ENCODE measurements at regions not wholly inside any gene's neighbourhood (a gene's known extent, or its start where the extent isn't known, plus 50 kb on each side); places are given as distances from the start of the nearest gene placed in this dataset.
"Not testable (repeated sequence)": the region's sequence is repeated elsewhere in the genome, so short reads cannot be mapped to it uniquely, and the experiment has no call there.

DNA sequence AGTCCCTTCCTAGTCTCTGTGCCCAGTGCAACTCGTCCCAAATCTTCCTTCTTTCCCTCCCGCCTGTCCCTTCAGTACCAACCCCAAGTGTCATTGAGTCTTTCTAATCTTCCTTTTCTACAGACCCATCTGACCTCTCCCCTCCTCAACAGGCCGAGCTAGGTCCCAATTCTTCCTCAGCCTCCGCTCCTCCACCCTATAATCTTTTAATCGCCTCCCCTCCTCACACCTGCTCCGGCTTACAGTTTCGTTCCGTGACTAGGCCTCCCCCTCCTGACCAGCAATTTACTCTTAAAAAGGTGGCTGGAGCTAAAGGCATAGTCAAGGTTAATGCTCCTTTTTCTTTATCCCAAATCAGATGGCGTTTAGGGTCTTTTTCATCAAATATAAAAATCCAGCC lies 123.1 kb upstream of the MAP2 start:
- H3K27me3 ChIP-seq (replicated peaks in 2 of 5; ENCODE audit: control insufficient read depth in 4 of 5, insufficient read depth in 5 of 5, low read length in 4 of 5); DNase-seq; H3K36me3 ChIP-seq (ENCODE audit: control insufficient read depth in 4 of 4, insufficient read depth in 4 of 4, low read length in 3 of 4); H3K4me3 ChIP-seq (ENCODE audit: control insufficient read depth in 1 of 7, extremely low read depth in 1 of 7, insufficient read depth in 4 of 7, low read depth in 2 of 7, low read length in 6 of 7); H3K9me3 ChIP-seq (ENCODE audit: control extremely low read depth in 1 of 5, control insufficient read depth in 4 of 5, insufficient read depth in 2 of 5, low read depth in 1 of 5, low read length in 4 of 5); CTCF ChIA-PET; POLR2A ChIA-PET; H3K27ac ChIP-seq (ENCODE audit: insufficient read depth in 1 of 2, low read depth in 1 of 2, low read length in 2 of 2, poor library complexity in 1 of 2, severe bottlenecking in 2 of 2); H3K4me1 ChIP-seq (ENCODE audit: control extremely low read depth in 1 of 4, control insufficient read depth in 4 of 4, insufficient read depth in 4 of 4, low read length in 3 of 4): not testable (repeated sequence)
- 93% methylated on average over 5 of the region's 9 CpGs for WGBS (ENCODE audit: insufficient coverage)

DNA sequence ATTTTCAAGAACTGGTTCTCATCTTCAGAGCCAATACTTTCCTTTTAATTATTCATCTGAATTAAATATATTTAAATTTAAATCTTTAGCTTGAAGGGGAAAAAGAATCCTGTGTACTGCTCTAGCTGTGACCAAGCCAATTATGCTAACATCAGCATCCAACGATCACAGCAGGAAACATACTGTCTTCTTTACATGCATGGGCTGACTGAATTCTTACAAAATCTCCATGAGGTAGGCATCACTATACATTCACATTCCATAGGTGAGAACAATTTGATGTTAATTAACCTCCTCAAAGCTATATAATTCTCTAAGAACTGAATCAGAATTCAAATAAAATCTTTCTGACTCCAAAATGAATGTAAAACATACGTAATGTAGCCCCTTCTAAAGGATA lies 118.8 kb upstream of the MAP2 start:
- H3K27ac ChIP-seq (ENCODE audit: insufficient read depth in 1 of 2, low read depth in 1 of 2, low read length in 2 of 2, poor library complexity in 1 of 2, severe bottlenecking in 2 of 2), result no peak overlapping the region
- no CpG with 5 or more reads among the region's 2 CpGs for WGBS (ENCODE audit: insufficient coverage)
- no peaks in the 10 kb centered on the region for H3K9me3 ChIP-seq (ENCODE audit: control extremely low read depth in 1 of 5, control insufficient read depth in 4 of 5, insufficient read depth in 2 of 5, low read depth in 1 of 5, low read length in 4 of 5)
- no peaks in the 10 kb centered on the region for H3K4me1 ChIP-seq (ENCODE audit: control extremely low read depth in 1 of 4, control insufficient read depth in 4 of 4, insufficient read depth in 4 of 4, low read length in 3 of 4)
- ChIA-PET POLR2A (no interaction called here), CTCF (no interaction called here)
- H3K4me3 ChIP-seq (ENCODE audit: control insufficient read depth in 1 of 7, extremely low read depth in 1 of 7, insufficient read depth in 4 of 7, low read depth in 2 of 7, low read length in 6 of 7), result no peak overlapping the region
- H3K27me3 ChIP-seq (replicated peaks in 2 of 5; ENCODE audit: control insufficient read depth in 4 of 5, insufficient read depth in 5 of 5, low read length in 4 of 5), result no peaks in the 10 kb centered on the region
- H3K36me3 ChIP-seq (ENCODE audit: control insufficient read depth in 4 of 4, insufficient read depth in 4 of 4, low read length in 3 of 4), result no peaks in the 10 kb centered on the region
- no peak for DNase-seq

DNA sequence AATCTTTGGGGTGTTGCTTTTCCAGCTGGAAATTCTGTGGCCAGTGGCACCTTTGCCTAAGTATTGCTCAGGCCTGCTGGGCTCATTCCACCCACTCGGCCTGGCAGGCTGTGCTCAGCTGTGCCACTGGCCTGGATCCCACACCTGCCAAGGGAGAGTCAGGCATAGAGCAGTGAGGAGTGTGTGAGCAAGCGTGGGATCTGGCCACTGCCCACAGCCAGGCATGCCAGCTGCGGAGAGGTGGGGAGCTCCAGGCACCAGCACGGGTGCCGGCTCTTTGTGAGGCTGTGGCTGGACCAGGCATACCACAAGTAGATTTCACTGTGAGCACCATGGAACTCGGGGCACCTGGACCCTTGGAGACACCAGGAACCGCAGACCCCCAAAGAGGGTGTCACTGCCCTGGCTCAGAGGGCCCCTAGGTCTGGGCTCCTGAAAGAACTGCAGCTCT lies 118.1 kb upstream of the MAP2 start:
- no peaks in the 10 kb centered on the region for H3K4me1 ChIP-seq (ENCODE audit: control extremely low read depth in 1 of 4, control insufficient read depth in 4 of 4, insufficient read depth in 4 of 4, low read length in 3 of 4)
- 96% methylated on average over 7 of the region's 7 CpGs for WGBS (ENCODE audit: insufficient coverage)
- H3K27ac ChIP-seq (ENCODE audit: insufficient read depth in 1 of 2, low read depth in 1 of 2, low read length in 2 of 2, poor library complexity in 1 of 2, severe bottlenecking in 2 of 2), result no peak overlapping the region
- H3K9me3 ChIP-seq (ENCODE audit: control extremely low read depth in 1 of 5, control insufficient read depth in 4 of 5, insufficient read depth in 2 of 5, low read depth in 1 of 5, low read length in 4 of 5), result no peaks in the 10 kb centered on the region
- no peak for DNase-seq
- ChIA-PET POLR2A (no interaction called here), CTCF (interaction anchor here (1.3 kb wide), 1 partner anchor 14 kb away, joined by 3 read pairs; no protein-coding TSS in a partner anchor)
- no peaks in the 10 kb centered on the region for H3K36me3 ChIP-seq (ENCODE audit: control insufficient read depth in 4 of 4, insufficient read depth in 4 of 4, low read length in 3 of 4)
- no peaks in the 10 kb centered on the region for H3K27me3 ChIP-seq (replicated peaks in 2 of 5; ENCODE audit: control insufficient read depth in 4 of 5, insufficient read depth in 5 of 5, low read length in 4 of 5)
- no peak overlapping the region for H3K4me3 ChIP-seq (ENCODE audit: control insufficient read depth in 1 of 7, extremely low read depth in 1 of 7, insufficient read depth in 4 of 7, low read depth in 2 of 7, low read length in 6 of 7)

DNA sequence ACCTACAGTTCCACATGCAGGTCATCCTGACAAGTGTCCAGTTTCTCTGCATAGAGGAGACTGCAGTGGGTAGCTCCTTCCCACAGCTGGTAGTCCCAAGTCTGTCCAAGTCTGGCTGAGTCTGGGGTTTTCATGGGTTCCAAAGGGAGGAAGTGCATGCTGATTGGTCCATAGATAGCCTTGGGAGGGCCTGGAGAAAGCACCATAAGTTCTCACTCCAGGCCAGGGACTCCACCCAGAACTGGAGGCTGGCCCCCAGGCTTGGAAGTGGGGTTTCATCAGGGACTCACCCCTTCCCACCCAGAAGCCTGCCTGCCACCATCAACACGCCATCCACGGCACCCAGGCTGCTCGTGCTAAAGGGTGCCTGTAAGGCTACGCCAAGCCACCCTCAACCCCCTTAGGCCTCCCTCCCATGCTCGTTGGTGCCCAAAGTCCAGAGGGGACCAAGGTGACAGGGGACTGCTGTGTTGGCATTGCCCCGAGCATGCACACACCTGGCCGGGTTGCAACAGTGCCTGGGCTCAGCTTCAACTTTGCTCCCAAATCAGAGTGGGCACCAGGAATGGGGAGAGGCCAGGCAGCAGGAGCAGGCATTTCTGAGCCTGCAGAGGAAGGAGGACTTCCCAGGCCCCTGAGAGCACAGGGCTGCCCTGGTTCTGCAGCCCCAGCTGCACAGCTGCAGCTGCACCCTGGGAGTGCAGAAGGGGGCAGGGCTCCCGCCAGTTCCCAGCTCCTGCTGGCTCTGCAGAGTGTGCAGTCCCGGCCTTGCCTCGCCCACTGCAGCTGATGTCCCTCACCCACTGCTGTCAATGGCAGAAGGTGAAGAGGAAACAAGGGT lies 116.5 kb upstream of the MAP2 start:
- 96% methylated on average over 5 of the region's 10 CpGs for WGBS (ENCODE audit: insufficient coverage)
- Histone ChIP-seq H3K27ac (ENCODE audit: insufficient read depth in 1 of 2, low read depth in 1 of 2, low read length in 2 of 2, poor library complexity in 1 of 2, severe bottlenecking in 2 of 2) (no peak overlapping the region), H3K4me1 (ENCODE audit: control extremely low read depth in 1 of 4, control insufficient read depth in 4 of 4, insufficient read depth in 4 of 4, low read length in 3 of 4) (no peaks in the 10 kb centered on the region), H3K27me3 (replicated peaks in 2 of 5; ENCODE audit: control insufficient read depth in 4 of 5, insufficient read depth in 5 of 5, low read length in 4 of 5) (peaks cover 0 to 2% (median 0%) of the 10 kb centered on the region in 5 experiments), H3K9me3 (ENCODE audit: control extremely low read depth in 1 of 5, control insufficient read depth in 4 of 5, insufficient read depth in 2 of 5, low read depth in 1 of 5, low read length in 4 of 5) (no peaks in the 10 kb centered on the region), H3K4me3 (ENCODE audit: control insufficient read depth in 1 of 7, extremely low read depth in 1 of 7, insufficient read depth in 4 of 7, low read depth in 2 of 7, low read length in 6 of 7) (no peak overlapping the region), H3K36me3 (ENCODE audit: control insufficient read depth in 4 of 4, insufficient read depth in 4 of 4, low read length in 3 of 4) (no peaks in the 10 kb centered on the region)
- CTCF ChIA-PET, result interaction anchor here (1.2 to 2.2 kb wide), 3 partner anchors 9 to 17 kb away, joined by 3 to 8 read pairs (median 3); no protein-coding TSS in a partner anchor
- POLR2A ChIA-PET, result no interaction called here
- no peak for DNase-seq

DNA sequence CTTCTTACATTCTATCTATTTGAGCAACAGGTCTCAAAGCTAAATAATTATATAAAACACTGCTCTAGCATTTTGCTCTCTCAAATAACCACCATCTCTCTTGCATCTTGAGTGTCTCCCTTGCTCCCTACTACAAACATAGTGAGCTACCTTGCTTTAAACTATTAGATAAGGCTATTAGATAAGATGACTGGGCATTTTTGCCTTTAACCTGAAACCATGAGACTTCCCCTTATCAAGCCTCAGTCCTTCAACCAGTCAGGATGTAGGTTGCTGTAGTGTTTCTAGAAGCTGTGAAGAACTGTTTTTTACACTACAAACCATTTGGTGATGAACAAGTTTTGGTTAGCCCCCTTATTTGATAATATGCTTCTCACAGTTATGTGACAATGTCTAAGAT lies 115.4 kb upstream of the MAP2 start:
- ChIA-PET CTCF (interaction anchor here (1.2 to 2.2 kb wide), 2 partner anchors 10 to 16 kb away, joined by 3 to 8 read pairs; no protein-coding TSS in a partner anchor), POLR2A (no interaction called here)
- H3K9me3 ChIP-seq (ENCODE audit: control extremely low read depth in 1 of 5, control insufficient read depth in 4 of 5, insufficient read depth in 2 of 5, low read depth in 1 of 5, low read length in 4 of 5), result no peaks in the 10 kb centered on the region
- H3K4me1 ChIP-seq (ENCODE audit: control extremely low read depth in 1 of 4, control insufficient read depth in 4 of 4, insufficient read depth in 4 of 4, low read length in 3 of 4), result no peaks in the 10 kb centered on the region
- no peak overlapping the region for H3K27ac ChIP-seq (ENCODE audit: insufficient read depth in 1 of 2, low read depth in 1 of 2, low read length in 2 of 2, poor library complexity in 1 of 2, severe bottlenecking in 2 of 2)
- no peaks in the 10 kb centered on the region for H3K36me3 ChIP-seq (ENCODE audit: control insufficient read depth in 4 of 4, insufficient read depth in 4 of 4, low read length in 3 of 4)
- peak in 2 of 3 donors; percentile 15 to 40 for DNase-seq
- H3K27me3 ChIP-seq (replicated peaks in 2 of 5; ENCODE audit: control insufficient read depth in 4 of 5, insufficient read depth in 5 of 5, low read length in 4 of 5), result peaks cover 0 to 2% (median 0%) of the 10 kb centered on the region in 5 experiments
- H3K4me3 ChIP-seq (ENCODE audit: control insufficient read depth in 1 of 7, extremely low read depth in 1 of 7, insufficient read depth in 4 of 7, low read depth in 2 of 7, low read length in 6 of 7), result no peak overlapping the region

DNA sequence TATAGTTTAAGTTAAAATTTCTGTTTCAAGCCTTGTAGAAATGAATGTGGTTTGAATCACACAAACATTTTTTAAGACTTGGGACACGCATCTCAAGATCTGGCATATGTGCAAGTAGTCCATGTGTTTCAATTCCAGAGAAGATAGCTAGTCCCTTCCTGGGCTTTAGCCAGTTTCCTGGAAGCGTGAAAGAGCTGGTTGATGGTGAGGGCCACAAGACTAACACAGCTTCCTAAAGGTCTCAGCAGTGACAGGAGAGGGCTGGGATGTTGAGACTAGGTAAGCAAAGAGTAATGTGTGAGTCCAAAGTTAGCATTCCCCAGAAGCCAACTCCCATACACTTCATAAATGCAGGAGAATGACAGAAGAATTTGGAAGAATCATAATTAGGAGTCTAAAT lies 111.9 kb upstream of the MAP2 start:
- DNase-seq, result no peak
- H3K27ac ChIP-seq (ENCODE audit: insufficient read depth in 1 of 2, low read depth in 1 of 2, low read length in 2 of 2, poor library complexity in 1 of 2, severe bottlenecking in 2 of 2), result no peak overlapping the region
- WGBS (ENCODE audit: insufficient coverage), result 100% methylated on average over 2 of the region's 2 CpGs
- no peaks in the 10 kb centered on the region for H3K9me3 ChIP-seq (ENCODE audit: control extremely low read depth in 1 of 5, control insufficient read depth in 4 of 5, insufficient read depth in 2 of 5, low read depth in 1 of 5, low read length in 4 of 5)
- ChIA-PET CTCF (no interaction called here), POLR2A (no interaction called here)
- H3K4me1 ChIP-seq (ENCODE audit: control extremely low read depth in 1 of 4, control insufficient read depth in 4 of 4, insufficient read depth in 4 of 4, low read length in 3 of 4), result no peaks in the 10 kb centered on the region
- no peaks in the 10 kb centered on the region for H3K36me3 ChIP-seq (ENCODE audit: control insufficient read depth in 4 of 4, insufficient read depth in 4 of 4, low read length in 3 of 4)
- H3K27me3 ChIP-seq (replicated peaks in 2 of 5; ENCODE audit: control insufficient read depth in 4 of 5, insufficient read depth in 5 of 5, low read length in 4 of 5), result peaks cover 0 to 2% (median 0%) of the 10 kb centered on the region in 5 experiments
- H3K4me3 ChIP-seq (ENCODE audit: control insufficient read depth in 1 of 7, extremely low read depth in 1 of 7, insufficient read depth in 4 of 7, low read depth in 2 of 7, low read length in 6 of 7), result no peak overlapping the region

DNA sequence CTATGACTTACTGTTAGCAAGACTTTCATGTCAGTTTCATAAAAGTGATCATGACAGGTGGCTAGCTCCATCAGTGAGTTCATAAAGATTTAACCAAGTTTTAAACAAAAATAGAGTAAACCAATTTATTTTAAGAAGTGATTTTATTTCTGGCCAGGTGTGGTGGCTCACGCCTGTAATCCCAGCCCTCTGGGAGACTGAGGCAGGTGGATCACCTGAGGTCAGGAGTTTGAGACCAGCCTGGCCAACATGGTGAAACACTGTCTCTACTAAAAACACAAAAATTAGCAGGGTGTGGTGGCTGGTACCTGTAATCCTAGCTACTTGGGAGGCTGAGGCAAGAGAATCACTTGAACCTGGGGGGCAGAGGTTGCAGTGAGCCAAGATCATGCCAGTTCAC lies 111.4 kb upstream of the MAP2 start:
- H3K27me3 ChIP-seq (replicated peaks in 2 of 5; ENCODE audit: control insufficient read depth in 4 of 5, insufficient read depth in 5 of 5, low read length in 4 of 5); H3K4me1 ChIP-seq (ENCODE audit: control extremely low read depth in 1 of 4, control insufficient read depth in 4 of 4, insufficient read depth in 4 of 4, low read length in 3 of 4); DNase-seq; CTCF ChIA-PET; H3K4me3 ChIP-seq (ENCODE audit: control insufficient read depth in 1 of 7, extremely low read depth in 1 of 7, insufficient read depth in 4 of 7, low read depth in 2 of 7, low read length in 6 of 7); H3K36me3 ChIP-seq (ENCODE audit: control insufficient read depth in 4 of 4, insufficient read depth in 4 of 4, low read length in 3 of 4); POLR2A ChIA-PET; H3K9me3 ChIP-seq (ENCODE audit: control extremely low read depth in 1 of 5, control insufficient read depth in 4 of 5, insufficient read depth in 2 of 5, low read depth in 1 of 5, low read length in 4 of 5); H3K27ac ChIP-seq (ENCODE audit: insufficient read depth in 1 of 2, low read depth in 1 of 2, low read length in 2 of 2, poor library complexity in 1 of 2, severe bottlenecking in 2 of 2): not testable (repeated sequence)
- WGBS (ENCODE audit: insufficient coverage), result 100% methylated on average over 1 of the region's 1 CpG

Data from common myeloid progenitor, CD34-positive (primary cell).